Common myeloid progenitor, CD34-positive (primary cell): ENCODE measurements at regions not wholly inside any gene's neighbourhood (a gene's known extent, or its start where the extent isn't known, plus 50 kb on each side); places are given as distances from the start of the nearest gene placed in this dataset.

Source experiments
- CTCF ChIA-PET: fragments of 350-600 bp; sonication (Branson Sonifier 250); formaldehyde crosslinking; loops from one replicate; lab custom pipeline; 2021; ENCODE audit warnings: antibody characterized with exemption; lab: Charles Lee
- POLR2A ChIA-PET: fragments of 350-600 bp; sonication (Branson Sonifier 250); formaldehyde crosslinking; loops from one replicate; lab custom pipeline; 2021; ENCODE audit warnings: antibody characterized with exemption; lab: Charles Lee
- DNase-seq, 3 donors: peaks; one replicate each; pipeline versions ENCODE4 v3.0.0 to v3.0.0-alpha.2; 2013
- H3K27ac ChIP-seq, 2 experiments: 1 replicate in 1 of 2; 2 replicates in 1 of 2; pipeline ENCODE4 v1.7.0; 2013; ENCODE audit warnings: inconsistent platforms in 2 of 2, low read length in 2 of 2, mild to moderate bottlenecking in 2 of 2, low read depth in 1 of 2, moderate library complexity in 1 of 2; ENCODE audit not compliant: severe bottlenecking in 2 of 2, insufficient read depth in 1 of 2, poor library complexity in 1 of 2
- H3K27me3 ChIP-seq, 5 experiments: replicated peaks in 2 of 5; 1 replicate in 3 of 5; 2 replicates in 2 of 5; pipeline versions ENCODE4 v1.6.1 to v1.7.0; 2013; ENCODE audit warnings: low read length in 4 of 5, mild to moderate bottlenecking in 2 of 5, moderate library complexity in 2 of 5, inconsistent platforms in 1 of 5; ENCODE audit not compliant: insufficient read depth in 5 of 5, control insufficient read depth in 4 of 5
- H3K36me3 ChIP-seq, 4 experiments: 1 replicate in 2 of 4; 2 replicates in 2 of 4; pipeline versions ENCODE4 v1.6.1 to v1.7.0; 2013; ENCODE audit warnings: low read length in 3 of 4, control low read depth in 1 of 4, mild to moderate bottlenecking in 1 of 4; ENCODE audit not compliant: control insufficient read depth in 4 of 4, insufficient read depth in 4 of 4
- H3K4me1 ChIP-seq, 4 experiments: 1 replicate in 3 of 4; 2 replicates in 1 of 4; pipeline versions ENCODE4 v1.6.1 to v1.7.1; 2013; ENCODE audit warnings: low read length in 3 of 4, mild to moderate bottlenecking in 3 of 4, control low read depth in 1 of 4, inconsistent platforms in 1 of 4, moderate library complexity in 1 of 4; ENCODE audit not compliant: control insufficient read depth in 4 of 4, insufficient read depth in 4 of 4; ENCODE audit errors: control extremely low read depth in 1 of 4
- H3K4me3 ChIP-seq, 7 experiments: 1 replicate in 4 of 7; 2 replicates in 3 of 7; pipeline versions ENCODE4 v1.5.1 to v1.7.0; 2013; ENCODE audit warnings: mild to moderate bottlenecking in 7 of 7, low read length in 6 of 7, moderate library complexity in 6 of 7, inconsistent platforms in 2 of 7, low read depth in 2 of 7, control low read depth in 1 of 7; ENCODE audit not compliant: insufficient read depth in 4 of 7, control insufficient read depth in 1 of 7; ENCODE audit errors: extremely low read depth in 1 of 7
- H3K9me3 ChIP-seq, 5 experiments: 1 replicate in 4 of 5; 2 replicates in 1 of 5; pipeline versions ENCODE4 v1.6.1 to v1.7.1; 2013; ENCODE audit warnings: low read length in 4 of 5, mild to moderate bottlenecking in 2 of 5, inconsistent platforms in 1 of 5, low read depth in 1 of 5, moderate library complexity in 1 of 5; ENCODE audit not compliant: control insufficient read depth in 4 of 5, insufficient read depth in 2 of 5; ENCODE audit errors: control extremely low read depth in 1 of 5
- WGBS: methylation state at CpG from one replicate; pipeline ENCODE4 v1.1.5; 2013; ENCODE audit not compliant: insufficient coverage; 5-methylcytosine and 5-hydroxymethylcytosine counted together

GRCh38 chr18:53689886-53690285 is 534.6 kb downstream of the MBD2 start:
- ChIA-PET CTCF (no interaction called here), POLR2A (no interaction called here)
- WGBS = 100% methylated on average over 1 of the region's 2 CpGs
- no peaks in the 10 kb centered on the region for H3K27me3 ChIP-seq
- DNase-seq = no peak
- H3K9me3 ChIP-seq = no peaks in the 10 kb centered on the region
- H3K27ac ChIP-seq = no peak overlapping the region
- H3K4me1 ChIP-seq = no peaks in the 10 kb centered on the region
- no peak overlapping the region for H3K4me3 ChIP-seq
- H3K36me3 ChIP-seq = no peaks in the 10 kb centered on the region

- no peak for DNase-seq
- Histone ChIP-seq H3K9me3 (no peaks in the 10 kb centered on the region), H3K36me3 (no peaks in the 10 kb centered on the region), H3K27ac (no peak overlapping the region), H3K4me1 (no peaks in the 10 kb centered on the region), H3K4me3 (no peak overlapping the region), H3K27me3 (no peaks in the 10 kb centered on the region)
- ChIA-PET POLR2A (no interaction called here), CTCF (no interaction called here)
- WGBS = 80% methylated on average over 2 of the region's 4 CpGs
Measured at GRCh38 chr18:53686965-53687364, 537.5 kb downstream of the MBD2 start.

DNA sequence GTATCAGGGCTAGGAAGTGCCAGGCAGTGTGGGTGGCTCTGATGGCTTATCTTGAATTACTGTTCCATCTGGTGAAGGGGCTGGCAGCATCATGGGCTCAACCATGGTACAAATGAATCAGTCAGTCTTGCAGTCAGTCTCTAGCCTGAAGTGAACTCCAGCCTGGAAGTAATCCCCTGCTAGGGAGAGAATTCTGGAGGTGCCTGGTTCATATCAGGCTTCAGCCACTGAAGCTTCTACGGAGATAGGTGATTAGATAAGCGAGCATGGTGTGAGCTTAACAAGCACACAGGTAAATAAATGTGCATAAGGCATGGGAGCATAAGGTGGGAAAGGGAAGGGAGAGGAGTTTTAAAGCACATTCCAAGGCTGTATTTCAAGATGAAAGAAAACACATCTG is 541.7 kb downstream of the MBD2 start:
- H3K27me3 ChIP-seq = no peaks in the 10 kb centered on the region
- H3K27ac ChIP-seq = no peak overlapping the region
- DNase-seq = no peak
- ChIA-PET CTCF (no interaction called here), POLR2A (no interaction called here)
- no peak overlapping the region for H3K4me3 ChIP-seq
- H3K4me1 ChIP-seq = no peaks in the 10 kb centered on the region
- no peaks in the 10 kb centered on the region for H3K36me3 ChIP-seq
- WGBS = 62% methylated on average over 2 of the region's 2 CpGs
- H3K9me3 ChIP-seq = no peaks in the 10 kb centered on the region

DNA sequence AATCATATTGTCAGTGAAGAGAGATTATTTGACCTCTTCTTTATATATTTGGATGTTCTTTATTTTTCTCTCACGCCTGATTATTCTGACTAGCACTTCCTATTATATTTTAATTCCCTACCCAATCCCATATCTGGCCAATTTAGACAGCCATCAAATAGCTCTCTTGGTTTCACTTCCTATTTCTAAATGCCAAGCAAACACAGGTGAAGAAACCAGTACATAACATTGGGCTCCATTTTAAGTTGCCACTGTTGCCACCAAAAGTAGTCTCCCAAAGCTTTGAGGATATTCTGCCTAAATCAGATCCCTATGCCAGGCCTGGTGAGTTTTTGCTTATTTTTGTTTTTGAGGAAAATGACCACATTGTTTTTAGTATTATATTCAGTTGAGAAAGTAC is 547.0 kb downstream of the MBD2 start:
- H3K4me1 ChIP-seq = no peaks in the 10 kb centered on the region
- H3K36me3 ChIP-seq = no peaks in the 10 kb centered on the region
- no peaks in the 10 kb centered on the region for H3K9me3 ChIP-seq
- ChIA-PET CTCF (no interaction called here), POLR2A (no interaction called here)
- no CpG with 5 or more reads among the region's 1 CpG for WGBS
- H3K27me3 ChIP-seq = no peaks in the 10 kb centered on the region
- no peak overlapping the region for H3K27ac ChIP-seq
- DNase-seq = no peak
- H3K4me3 ChIP-seq = no peak overlapping the region

GRCh38 chr18:53665701-53666100 is 558.8 kb downstream of the MBD2 start:
- Histone ChIP-seq H3K4me1 (no peaks in the 10 kb centered on the region), H3K4me3 (no peak overlapping the region), H3K27me3 (no peaks in the 10 kb centered on the region), H3K9me3 (peaks cover 0 to 8% (median 1%) of the 10 kb centered on the region in 5 experiments), H3K27ac (no peak overlapping the region), H3K36me3 (no peaks in the 10 kb centered on the region)
- 96% methylated on average over 2 of the region's 4 CpGs for WGBS
- ChIA-PET CTCF (no interaction called here), POLR2A (no interaction called here)
- no peak for DNase-seq

- DNase-seq = no peak
Measured at GRCh38 chr18:53664575-53664974, 559.9 kb downstream of the MBD2 start.

DNA sequence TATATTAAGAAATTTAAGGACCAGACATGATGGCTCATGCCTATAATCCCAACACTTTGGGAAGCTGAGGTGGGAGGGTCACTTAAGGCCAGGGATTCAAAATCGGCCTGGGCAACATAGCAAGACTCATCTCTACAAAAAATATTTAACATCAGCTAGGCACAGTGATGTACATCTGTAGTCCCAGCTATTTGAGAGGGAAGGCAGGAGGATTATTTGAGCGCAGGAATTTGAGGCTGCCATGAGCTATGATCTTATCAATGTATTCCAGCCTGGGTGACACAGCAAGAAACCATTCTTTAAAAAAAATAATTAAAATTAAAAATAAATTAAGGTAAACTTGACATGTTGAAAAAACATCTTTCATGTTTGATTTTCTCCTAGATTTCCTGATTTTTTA is 564.2 kb downstream of the MBD2 start:
- POLR2A ChIA-PET = no interaction called here
- Histone ChIP-seq H3K4me3 (no peak overlapping the region), H3K9me3 (peaks cover 0 to 8% (median 0%) of the 10 kb centered on the region in 5 experiments), H3K27me3 (no peaks in the 10 kb centered on the region), H3K4me1 (no peaks in the 10 kb centered on the region), H3K36me3 (no peaks in the 10 kb centered on the region), H3K27ac (no peak overlapping the region)
- WGBS = 100% methylated on average over 1 of the region's 2 CpGs
- DNase-seq = no peak
- CTCF ChIA-PET = no interaction called here

More at GRCh38 chr18:53664575-53664974, 559.9 kb downstream of the MBD2 start:
- peaks cover 0 to 8% (median 1%) of the 10 kb centered on the region in 5 experiments for H3K9me3 ChIP-seq
- ChIA-PET POLR2A (no interaction called here), CTCF (no interaction called here)
- H3K27me3 ChIP-seq = no peaks in the 10 kb centered on the region
- no peak overlapping the region for H3K4me3 ChIP-seq
- H3K36me3 ChIP-seq = no peaks in the 10 kb centered on the region
- no peak overlapping the region for H3K27ac ChIP-seq
- H3K4me1 ChIP-seq = no peaks in the 10 kb centered on the region
